PC-9 (cell line): ENCODE measurements at regions not wholly inside any gene's neighbourhood (a gene's known extent, or its start where the extent isn't known, plus 50 kb on each side); places are given as distances from the start of the nearest gene placed in this dataset.

ENCODE experiments used
- EZH2 ChIP-seq: fragments of 200-600 bp; sonication (generic); IDR thresholded peaks from 2 replicates; pipeline ENCODE4 v1.8.0; 2017; ENCODE audit warnings: antibody characterized with exemption, low read depth
- TF ChIP-seq, protein P1 (sequence below): fragments of 200-600 bp; sonication (generic); conservative IDR thresholded peaks from 2 replicates; pipeline ENCODE4 v1.6.1; 2017; ENCODE audit warnings: mixed run types, antibody characterized with exemption, mild to moderate bottlenecking, moderate library complexity

DNA sequence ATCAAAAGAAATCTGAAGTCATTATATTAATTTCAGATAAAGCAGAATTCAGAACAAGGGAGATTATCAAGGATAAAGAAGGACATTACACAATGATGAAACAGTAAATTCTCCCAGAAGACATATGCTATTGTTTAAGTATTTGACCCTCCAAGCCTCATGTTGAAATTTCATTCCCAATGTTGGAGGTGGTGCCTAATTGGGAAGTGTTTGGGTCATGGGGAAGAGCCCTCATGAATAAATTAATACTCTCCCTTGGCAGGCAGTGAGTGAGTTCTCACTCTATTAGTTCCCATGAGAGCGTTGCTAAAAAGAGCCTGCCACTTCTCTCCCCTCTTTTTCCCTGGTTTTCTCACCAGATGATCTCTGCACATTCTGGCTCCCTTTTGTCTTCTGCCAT, 249.9 kb upstream of the GRIA3 start:
- no peak for TF ChIP-seq EZH2
- TF ChIP-seq, protein P1, sequence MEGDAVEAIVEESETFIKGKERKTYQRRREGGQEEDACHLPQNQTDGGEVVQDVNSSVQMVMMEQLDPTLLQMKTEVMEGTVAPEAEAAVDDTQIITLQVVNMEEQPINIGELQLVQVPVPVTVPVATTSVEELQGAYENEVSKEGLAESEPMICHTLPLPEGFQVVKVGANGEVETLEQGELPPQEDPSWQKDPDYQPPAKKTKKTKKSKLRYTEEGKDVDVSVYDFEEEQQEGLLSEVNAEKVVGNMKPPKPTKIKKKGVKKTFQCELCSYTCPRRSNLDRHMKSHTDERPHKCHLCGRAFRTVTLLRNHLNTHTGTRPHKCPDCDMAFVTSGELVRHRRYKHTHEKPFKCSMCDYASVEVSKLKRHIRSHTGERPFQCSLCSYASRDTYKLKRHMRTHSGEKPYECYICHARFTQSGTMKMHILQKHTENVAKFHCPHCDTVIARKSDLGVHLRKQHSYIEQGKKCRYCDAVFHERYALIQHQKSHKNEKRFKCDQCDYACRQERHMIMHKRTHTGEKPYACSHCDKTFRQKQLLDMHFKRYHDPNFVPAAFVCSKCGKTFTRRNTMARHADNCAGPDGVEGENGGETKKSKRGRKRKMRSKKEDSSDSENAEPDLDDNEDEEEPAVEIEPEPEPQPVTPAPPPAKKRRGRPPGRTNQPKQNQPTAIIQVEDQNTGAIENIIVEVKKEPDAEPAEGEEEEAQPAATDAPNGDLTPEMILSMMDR, result no peak
